ENCODE measurements at regions not wholly inside any gene's neighbourhood (a gene's known extent, or its start where the extent isn't known, plus 50 kb on each side); places are given as distances from the start of the nearest gene placed in this dataset. TPM values are rescaled to one million over a fixed set of nuclear protein-coding genes. Genes with fewer than 3 reads are reported as not detected.

DNA sequence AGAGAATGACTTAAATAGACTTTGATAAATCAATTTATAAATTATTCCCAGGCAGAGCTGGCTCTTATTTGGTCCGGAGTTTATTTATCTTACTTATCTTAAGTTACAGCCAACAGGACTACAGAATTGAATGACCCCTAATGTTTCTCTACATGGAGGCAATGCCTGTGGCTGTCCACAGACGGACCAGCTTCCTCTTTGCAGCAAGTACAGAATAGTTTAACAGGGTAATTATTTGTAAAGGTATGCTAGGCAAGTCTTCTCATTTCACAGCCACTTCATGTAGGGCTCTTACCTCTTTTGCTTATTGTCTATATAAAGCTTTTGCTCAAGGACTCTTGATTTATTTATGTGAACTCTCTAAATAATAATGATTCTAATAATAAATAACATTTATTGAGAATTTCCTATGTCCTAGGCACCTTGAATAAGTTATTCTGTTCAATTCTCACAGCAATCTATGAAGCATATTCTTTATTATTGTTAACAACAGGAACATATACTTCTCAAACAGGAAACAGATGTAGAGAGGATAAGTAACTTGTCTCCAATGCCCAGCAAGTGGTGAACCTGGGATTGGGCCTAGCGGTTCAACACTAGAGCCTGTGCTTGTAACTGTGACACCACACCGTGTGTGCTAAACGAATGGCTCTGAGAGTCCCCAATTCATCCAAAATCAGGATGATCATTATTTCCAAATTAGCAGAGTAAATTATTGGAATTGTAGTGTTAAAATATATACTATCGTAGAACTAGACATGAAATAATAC, 58.8 kb upstream of the NXPH2 start:
- no peak for FAIRE-seq
- DNase-seq (ENCODE audit: low spot score in 2 of 2) = no peak

DNA sequence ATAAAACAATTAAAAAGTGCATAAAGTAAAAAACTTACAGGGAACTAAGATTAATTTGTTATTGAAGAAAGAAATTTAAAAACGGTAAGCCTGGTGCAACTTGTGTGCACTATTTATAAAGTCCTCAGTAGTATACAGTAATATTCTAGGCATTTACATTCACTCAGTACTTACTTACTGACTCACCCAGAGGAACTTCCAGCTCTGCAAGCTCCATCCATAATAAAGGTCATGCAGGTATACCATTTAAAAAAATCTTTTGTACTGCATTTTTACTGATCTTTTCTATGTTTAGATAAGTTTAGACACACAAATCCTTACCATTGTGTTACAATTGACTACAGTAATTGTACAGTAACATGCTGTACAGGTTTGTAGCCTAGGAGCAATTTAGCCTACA, 51.5 kb upstream of the NXPH2 start:
- DNase-seq (ENCODE audit: low spot score in 2 of 2) (no peak), FAIRE-seq (no peak)

DNA sequence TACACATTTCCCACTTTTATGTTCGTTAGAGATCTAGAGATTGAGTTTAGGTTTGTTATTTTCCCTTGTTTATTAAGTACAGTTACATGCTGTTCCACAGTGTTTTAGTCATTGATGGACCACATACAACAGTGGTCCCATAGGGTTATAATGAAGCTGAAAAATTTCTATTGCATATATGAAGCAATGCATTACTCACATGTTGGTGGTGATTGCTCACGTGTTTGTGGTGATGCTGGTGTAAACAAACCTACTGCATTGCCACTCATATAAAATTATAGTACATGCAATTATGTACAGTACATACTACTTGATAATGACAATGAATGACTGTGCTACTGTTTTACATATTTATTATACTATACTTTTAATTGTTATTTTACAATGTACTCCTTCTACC, 51.0 kb upstream of the NXPH2 start:
- FAIRE-seq = no peak
- no peak for DNase-seq (ENCODE audit: low spot score in 2 of 2)

DNA sequence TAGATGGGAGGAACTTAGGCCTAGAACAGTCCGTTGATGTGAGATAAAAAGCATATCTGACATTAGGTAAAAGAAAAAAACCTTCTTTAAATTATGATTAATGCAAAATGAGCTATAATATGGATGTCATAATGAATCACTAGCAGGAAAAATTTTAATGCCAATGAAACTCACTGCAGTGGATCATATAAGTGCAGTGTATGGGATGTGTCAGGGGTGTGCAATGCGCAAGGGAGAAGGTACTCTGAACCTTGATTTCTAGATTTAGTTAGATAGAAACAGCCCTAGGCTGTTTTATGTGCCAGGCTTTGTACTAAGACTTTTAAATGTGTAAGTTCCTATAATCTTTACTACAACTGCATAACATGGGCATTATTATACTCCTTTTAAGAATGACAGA, 50.4 kb upstream of the NXPH2 start:
- FAIRE-seq (no peak), DNase-seq (ENCODE audit: low spot score in 2 of 2) (no peak)

Small RNA genes in the stretch of these regions (small RNA-seq; reads per million reads assigned to genes)
- gene RF00139 = not detected
- gene RN7SKP286 = not detected

Measured in frontal cortex (tissue), 4 donors.